ENCODE measurements at regions not wholly inside any gene's neighbourhood (a gene's known extent, or its start where the extent isn't known, plus 50 kb on each side); places are given as distances from the start of the nearest gene placed in this dataset.

DNA sequence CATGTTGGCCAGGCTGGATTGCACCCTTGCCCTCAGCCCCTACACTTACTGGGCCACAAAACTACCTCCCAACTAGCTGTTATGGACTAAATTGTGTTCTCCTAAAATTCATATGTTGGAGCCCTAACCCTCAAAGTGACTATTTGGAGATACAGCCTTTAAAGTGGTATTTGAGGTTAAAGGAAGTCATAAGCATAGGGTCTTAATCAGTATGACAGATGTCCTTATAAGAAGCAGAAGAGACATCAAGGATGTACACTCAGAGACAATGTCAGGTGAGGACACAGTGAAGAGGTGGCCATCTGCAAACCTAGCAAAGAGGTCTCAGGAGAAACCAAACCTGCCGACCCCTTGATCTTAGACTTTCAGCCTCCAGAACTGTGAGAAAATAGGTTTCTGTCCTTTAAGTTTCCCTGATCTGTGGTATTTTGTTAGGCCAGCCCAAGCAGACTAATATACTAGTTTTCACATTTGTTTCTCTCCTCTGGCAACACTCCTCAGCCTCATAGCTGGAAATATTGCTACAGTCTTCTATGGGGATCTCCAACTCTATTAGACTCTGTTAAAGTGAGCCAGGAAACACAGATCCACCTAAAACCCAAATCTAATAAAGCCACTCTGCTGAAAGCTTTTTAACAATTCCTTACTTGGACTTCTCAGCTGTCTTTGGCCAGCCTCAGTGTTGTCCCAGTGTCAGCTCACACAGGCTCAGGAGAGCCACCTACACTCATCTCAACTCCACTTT, 256.5 kb downstream of the TBC1D4 start:
- no peaks in the 10 kb centered on the region; a peak in 1 of 4 replicates for H3K27me3 ChIP-seq (replicated peaks in 1 of 2; ENCODE audit: control insufficient read depth in 2 of 2, insufficient read depth in 2 of 2, low read length in 1 of 2)
- H2AFZ ChIP-seq (ENCODE audit: control insufficient read depth, low read depth, low read length), result no peak overlapping the region
- no peak overlapping the region for H3K27ac ChIP-seq (ENCODE audit: control insufficient read depth, insufficient read depth)
- no TSS peak for BruUV-seq (replicated peaks)
- no peaks in the 10 kb centered on the region for H3K4me1 ChIP-seq (ENCODE audit: control insufficient read depth, insufficient read depth, low read length)
- TF ChIP-seq POLR2AphosphoS2 (IDR thresholded peaks at IDR 0.05; ENCODE audit: low read depth, low read length) (no peak), NFXL1 (IDR thresholded peaks at IDR 0.05; ENCODE audit: borderline replicate concordance) (no peak), CEBPB (IDR thresholded peaks at IDR 0.05; ENCODE audit: borderline replicate concordance in 1 of 2, low read depth in 2 of 2, low read length in 2 of 2) (no peak), POU2F2 (IDR thresholded peaks at IDR 0.05; ENCODE audit: borderline replicate concordance, low read depth, low read length) (no peak), ZNF384 (IDR thresholded peaks at IDR 0.05; ENCODE audit: borderline replicate concordance, low read depth, low read length) (no peak), NRF1 (conservative IDR thresholded peaks at IDR 0.05; ENCODE audit: low read depth, low read length) (no peak), NBN (IDR thresholded peaks at IDR 0.05) (no peak), ZBTB11 (CRISPR knock-in tag; IDR thresholded peaks at IDR 0.05) (no peak), CHD1 (IDR thresholded peaks at IDR 0.05; ENCODE audit: low read depth, low read length) (no peak), RB1 (IDR thresholded peaks at IDR 0.05; ENCODE audit: borderline replicate concordance) (no peak)
- TF ChIP-seq, protein P1, sequence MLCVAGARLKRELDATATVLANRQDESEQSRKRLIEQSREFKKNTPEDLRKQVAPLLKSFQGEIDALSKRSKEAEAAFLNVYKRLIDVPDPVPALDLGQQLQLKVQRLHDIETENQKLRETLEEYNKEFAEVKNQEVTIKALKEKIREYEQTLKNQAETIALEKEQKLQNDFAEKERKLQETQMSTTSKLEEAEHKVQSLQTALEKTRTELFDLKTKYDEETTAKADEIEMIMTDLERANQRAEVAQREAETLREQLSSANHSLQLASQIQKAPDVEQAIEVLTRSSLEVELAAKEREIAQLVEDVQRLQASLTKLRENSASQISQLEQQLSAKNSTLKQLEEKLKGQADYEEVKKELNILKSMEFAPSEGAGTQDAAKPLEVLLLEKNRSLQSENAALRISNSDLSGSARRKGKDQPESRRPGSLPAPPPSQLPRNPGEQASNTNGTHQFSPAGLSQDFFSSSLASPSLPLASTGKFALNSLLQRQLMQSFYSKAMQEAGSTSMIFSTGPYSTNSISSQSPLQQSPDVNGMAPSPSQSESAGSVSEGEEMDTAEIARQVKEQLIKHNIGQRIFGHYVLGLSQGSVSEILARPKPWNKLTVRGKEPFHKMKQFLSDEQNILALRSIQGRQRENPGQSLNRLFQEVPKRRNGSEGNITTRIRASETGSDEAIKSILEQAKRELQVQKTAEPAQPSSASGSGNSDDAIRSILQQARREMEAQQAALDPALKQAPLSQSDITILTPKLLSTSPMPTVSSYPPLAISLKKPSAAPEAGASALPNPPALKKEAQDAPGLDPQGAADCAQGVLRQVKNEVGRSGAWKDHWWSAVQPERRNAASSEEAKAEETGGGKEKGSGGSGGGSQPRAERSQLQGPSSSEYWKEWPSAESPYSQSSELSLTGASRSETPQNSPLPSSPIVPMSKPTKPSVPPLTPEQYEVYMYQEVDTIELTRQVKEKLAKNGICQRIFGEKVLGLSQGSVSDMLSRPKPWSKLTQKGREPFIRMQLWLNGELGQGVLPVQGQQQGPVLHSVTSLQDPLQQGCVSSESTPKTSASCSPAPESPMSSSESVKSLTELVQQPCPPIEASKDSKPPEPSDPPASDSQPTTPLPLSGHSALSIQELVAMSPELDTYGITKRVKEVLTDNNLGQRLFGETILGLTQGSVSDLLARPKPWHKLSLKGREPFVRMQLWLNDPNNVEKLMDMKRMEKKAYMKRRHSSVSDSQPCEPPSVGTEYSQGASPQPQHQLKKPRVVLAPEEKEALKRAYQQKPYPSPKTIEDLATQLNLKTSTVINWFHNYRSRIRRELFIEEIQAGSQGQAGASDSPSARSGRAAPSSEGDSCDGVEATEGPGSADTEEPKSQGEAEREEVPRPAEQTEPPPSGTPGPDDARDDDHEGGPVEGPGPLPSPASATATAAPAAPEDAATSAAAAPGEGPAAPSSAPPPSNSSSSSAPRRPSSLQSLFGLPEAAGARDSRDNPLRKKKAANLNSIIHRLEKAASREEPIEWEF (IDR thresholded peaks at IDR 0.05; ENCODE audit: insufficient replicate concordance, low read depth, low read length), result no peak
- WGBS (ENCODE audit: insufficient coverage, insufficient replicate concordance, low lambda C conversion rate, missing lambda C conversion rate), result 8% methylated on average over 1 of the region's 1 CpG
- H3K4me2 ChIP-seq (ENCODE audit: control insufficient read depth, insufficient read depth), result no peak overlapping the region
- H3K36me3 ChIP-seq (ENCODE audit: control insufficient read depth in 2 of 2, insufficient read depth in 2 of 2, low read length in 1 of 2), result no peaks in the 10 kb centered on the region
- no peak for FAIRE-seq
- ChIA-PET SMC1A (ENCODE audit: uncharacterized antibody, unreplicated experiment) (interaction anchor here (0.7 kb wide), 1 partner anchor 380 kb away, joined by 5 read pairs; no protein-coding TSS in a partner anchor), RAD21 (ENCODE audit: unreplicated experiment) (interaction anchor here (0.5 kb wide), 1 partner anchor 35 kb away, joined by 3 read pairs; no protein-coding TSS in a partner anchor), POLR2A (no interaction called here), CTCF (interaction anchor here (0.6 to 2.1 kb wide), 4 partner anchors 22 to 141 kb away, joined by 3 to 7 read pairs (median 3); no protein-coding TSS in a partner anchor)
- no peak for ATAC-seq
- H3K9me3 ChIP-seq (replicated peaks; ENCODE audit: control insufficient read depth, insufficient read depth, low read length), result no peaks in the 10 kb centered on the region
- in situ Hi-C loops (cut with MboI) (loop anchor here (10.0 kb wide), 2 partner anchors 1391 to 1481 kb away; no protein-coding TSS in a partner anchor), intact Hi-C loops (cut with micrococcal nuclease; ENCODE audit: unreplicated experiment) (no loop called here)
- H4K20me1 ChIP-seq (ENCODE audit: control insufficient read depth, insufficient read depth), result no peaks in the 10 kb centered on the region
- H3K9ac ChIP-seq (ENCODE audit: control insufficient read depth, insufficient read depth, low read length), result no peak overlapping the region
- H3K79me2 ChIP-seq (ENCODE audit: control insufficient read depth, insufficient read depth, low read length), result no peaks in the 10 kb centered on the region
- H3K4me3 ChIP-seq, result no peak overlapping the region
- no peak for DNase-seq (ENCODE audit: low read depth, low spot score)
